ENCODE measurements at regions not wholly inside any gene's neighbourhood (a gene's known extent, or its start where the extent isn't known, plus 50 kb on each side); places are given as distances from the start of the nearest gene placed in this dataset.

DNA sequence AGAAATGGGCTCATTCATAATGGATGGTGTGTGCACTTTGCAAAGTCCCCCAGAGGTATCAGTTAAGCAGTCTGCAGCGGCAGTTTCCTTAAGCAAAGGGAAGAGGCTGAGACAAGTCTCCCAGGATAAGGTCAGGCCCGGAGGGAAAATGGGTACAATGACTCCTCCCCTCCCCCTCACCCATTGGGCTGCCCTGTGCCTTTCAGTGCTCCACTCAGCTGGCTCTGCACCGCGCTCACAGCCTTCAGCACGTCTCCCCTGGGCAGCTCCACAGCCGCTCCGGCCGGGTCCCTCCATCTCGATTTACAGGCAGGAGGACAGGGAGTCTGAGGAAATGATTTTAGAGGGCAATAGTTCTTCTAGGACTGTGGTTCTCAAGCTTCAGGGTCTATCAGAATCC lies 264.8 kb downstream of the LRFN2 start:
- TF ChIP-seq EP300 (IDR thresholded peaks at IDR 0.05) (no peak), POLR2A (IDR thresholded peaks at IDR 0.05) (no peak)
- TF ChIP-seq, protein P1, sequence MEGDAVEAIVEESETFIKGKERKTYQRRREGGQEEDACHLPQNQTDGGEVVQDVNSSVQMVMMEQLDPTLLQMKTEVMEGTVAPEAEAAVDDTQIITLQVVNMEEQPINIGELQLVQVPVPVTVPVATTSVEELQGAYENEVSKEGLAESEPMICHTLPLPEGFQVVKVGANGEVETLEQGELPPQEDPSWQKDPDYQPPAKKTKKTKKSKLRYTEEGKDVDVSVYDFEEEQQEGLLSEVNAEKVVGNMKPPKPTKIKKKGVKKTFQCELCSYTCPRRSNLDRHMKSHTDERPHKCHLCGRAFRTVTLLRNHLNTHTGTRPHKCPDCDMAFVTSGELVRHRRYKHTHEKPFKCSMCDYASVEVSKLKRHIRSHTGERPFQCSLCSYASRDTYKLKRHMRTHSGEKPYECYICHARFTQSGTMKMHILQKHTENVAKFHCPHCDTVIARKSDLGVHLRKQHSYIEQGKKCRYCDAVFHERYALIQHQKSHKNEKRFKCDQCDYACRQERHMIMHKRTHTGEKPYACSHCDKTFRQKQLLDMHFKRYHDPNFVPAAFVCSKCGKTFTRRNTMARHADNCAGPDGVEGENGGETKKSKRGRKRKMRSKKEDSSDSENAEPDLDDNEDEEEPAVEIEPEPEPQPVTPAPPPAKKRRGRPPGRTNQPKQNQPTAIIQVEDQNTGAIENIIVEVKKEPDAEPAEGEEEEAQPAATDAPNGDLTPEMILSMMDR (IDR thresholded peaks at IDR 0.05), result no peak

Measured in gastroesophageal sphincter (tissue), 3 donors.